ENCODE measurements at regions not wholly inside any gene's neighbourhood (a gene's known extent, or its start where the extent isn't known, plus 50 kb on each side); places are given as distances from the start of the nearest gene placed in this dataset.

DNA sequence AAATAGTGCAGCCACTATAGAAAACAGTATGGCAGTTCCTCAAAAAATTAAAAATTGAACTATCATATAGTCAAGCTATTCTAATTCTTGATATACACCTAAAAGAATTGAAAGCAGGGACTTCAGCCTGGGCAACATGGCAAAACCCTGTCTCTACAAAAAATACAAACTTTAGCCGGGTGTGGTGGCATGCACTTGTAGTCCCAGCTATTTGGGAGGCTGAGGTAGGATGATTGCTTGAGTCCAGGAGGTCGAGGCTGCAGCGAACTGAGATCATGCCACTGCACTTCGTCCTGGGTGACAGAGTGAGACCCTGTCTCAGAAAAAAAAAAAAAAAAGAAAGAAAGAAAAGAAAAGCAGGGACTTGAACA, 64.0 kb upstream of the FOXN2 start:
- TF ChIP-seq HDGF (IDR thresholded peaks at IDR 0.05; ENCODE audit: borderline replicate concordance) (no peak), LEF1 (IDR thresholded peaks at IDR 0.05; ENCODE audit: borderline replicate concordance) (no peak), SUZ12 (IDR thresholded peaks at IDR 0.05) (no peak), FOXM1 (IDR thresholded peaks at IDR 0.05; ENCODE audit: borderline replicate concordance) (no peak), TARDBP (IDR thresholded peaks at IDR 0.05) (no peak)
- TF ChIP-seq, protein P1, sequence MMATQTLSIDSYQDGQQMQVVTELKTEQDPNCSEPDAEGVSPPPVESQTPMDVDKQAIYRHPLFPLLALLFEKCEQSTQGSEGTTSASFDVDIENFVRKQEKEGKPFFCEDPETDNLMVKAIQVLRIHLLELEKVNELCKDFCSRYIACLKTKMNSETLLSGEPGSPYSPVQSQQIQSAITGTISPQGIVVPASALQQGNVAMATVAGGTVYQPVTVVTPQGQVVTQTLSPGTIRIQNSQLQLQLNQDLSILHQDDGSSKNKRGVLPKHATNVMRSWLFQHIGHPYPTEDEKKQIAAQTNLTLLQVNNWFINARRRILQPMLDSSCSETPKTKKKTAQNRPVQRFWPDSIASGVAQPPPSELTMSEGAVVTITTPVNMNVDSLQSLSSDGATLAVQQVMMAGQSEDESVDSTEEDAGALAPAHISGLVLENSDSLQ (IDR thresholded peaks at IDR 0.05), result no peak
- CTCF ChIA-PET, result no interaction called here
- POLR2A ChIA-PET, result no interaction called here
- DNase-seq (ENCODE audit: extremely low spot score), result no peak

DNA sequence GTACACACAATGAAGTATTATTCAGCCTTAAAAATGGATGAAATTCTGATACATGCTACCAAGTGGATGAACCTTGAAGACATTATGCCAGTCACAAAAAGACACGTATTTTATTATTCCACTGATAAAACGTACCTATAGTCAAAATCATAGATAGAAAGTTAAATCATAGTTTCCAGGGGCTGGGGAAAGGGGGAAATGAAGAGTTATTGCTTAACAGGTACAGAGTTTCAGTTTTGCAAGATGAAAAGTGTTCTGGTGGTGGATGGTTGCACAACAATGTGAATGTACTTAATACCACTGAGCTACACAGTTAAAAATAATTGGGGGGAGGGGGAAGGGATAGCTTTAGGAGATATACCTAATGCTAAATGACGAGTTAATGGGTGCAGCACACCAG, 63.5 kb upstream of the FOXN2 start:
- POLR2A ChIA-PET, result no interaction called here
- no peak for DNase-seq (ENCODE audit: extremely low spot score)
- no peak for TF ChIP-seq FOXA1 (IDR thresholded peaks at IDR 0.05)
- no peak for TF ChIP-seq ELF4 (IDR thresholded peaks at IDR 0.05)
- TF ChIP-seq LEF1 (IDR thresholded peaks at IDR 0.05; ENCODE audit: borderline replicate concordance), result no peak
- no peak for TF ChIP-seq ZNF384 (IDR thresholded peaks at IDR 0.05)
- TF ChIP-seq BHLHE40 (IDR thresholded peaks at IDR 0.05; ENCODE audit: borderline replicate concordance), result no peak
- TF ChIP-seq ARNT (IDR thresholded peaks at IDR 0.05), result no peak
- no peak for TF ChIP-seq L3MBTL2 (conservative IDR thresholded peaks at IDR 0.05)
- TF ChIP-seq CTBP1 (IDR thresholded peaks at IDR 0.05; ENCODE audit: borderline replicate concordance), result no peak
- TF ChIP-seq, protein P1 (IDR thresholded peaks at IDR 0.05), result no peak
- no peak for TF ChIP-seq FOXK2 (IDR thresholded peaks at IDR 0.05)
- no peak for TF ChIP-seq NFRKB (IDR thresholded peaks at IDR 0.05)
- no peak for TF ChIP-seq SP1 (IDR thresholded peaks at IDR 0.05)
- TF ChIP-seq TARDBP (IDR thresholded peaks at IDR 0.05), result no peak
- CTCF ChIA-PET, result no interaction called here

DNA sequence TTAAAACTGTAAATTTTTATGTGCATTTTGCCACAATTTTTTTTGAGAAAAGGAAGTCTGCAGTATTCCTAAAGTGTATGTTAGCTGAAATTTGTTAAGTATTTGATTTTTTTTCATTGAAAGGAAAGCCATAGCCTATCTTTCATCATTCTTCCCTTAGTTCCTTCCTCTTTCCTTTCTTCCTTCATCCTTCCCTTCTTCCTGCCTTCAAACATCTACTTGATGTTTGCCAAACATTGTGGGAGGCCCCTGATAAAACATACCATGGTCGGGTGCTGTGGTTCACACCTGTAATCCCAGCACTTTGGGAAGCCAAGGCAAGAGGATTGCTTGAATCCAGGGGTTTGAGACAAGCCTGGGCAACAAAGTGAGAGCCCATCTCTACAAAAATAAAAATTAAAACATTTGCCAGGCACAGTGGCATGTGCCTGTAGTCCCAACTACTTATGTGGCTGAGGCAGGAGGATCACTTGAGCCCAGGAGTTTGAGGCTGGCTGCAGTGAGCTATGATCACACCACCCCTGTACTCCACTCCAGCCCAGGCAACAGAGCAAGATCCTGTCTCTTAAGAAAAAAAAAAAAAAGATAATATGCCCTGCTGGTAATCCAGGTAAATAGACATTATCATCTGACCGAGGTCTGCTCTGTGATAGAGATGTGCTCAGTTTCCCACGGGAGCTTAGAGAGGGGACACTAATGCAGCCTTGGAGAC, 62.9 kb upstream of the FOXN2 start:
- no peak for TF ChIP-seq FOXA1 (IDR thresholded peaks at IDR 0.05)
- TF ChIP-seq SP1 (IDR thresholded peaks at IDR 0.05), result no peak
- TF ChIP-seq NFRKB (IDR thresholded peaks at IDR 0.05), result no peak
- TF ChIP-seq ARNT (IDR thresholded peaks at IDR 0.05), result no peak
- no peak for TF ChIP-seq ZNF384 (IDR thresholded peaks at IDR 0.05)
- no peak for TF ChIP-seq BHLHE40 (IDR thresholded peaks at IDR 0.05; ENCODE audit: borderline replicate concordance)
- TF ChIP-seq, protein P1 (IDR thresholded peaks at IDR 0.05), result no peak
- no peak for TF ChIP-seq ELF4 (IDR thresholded peaks at IDR 0.05)
- TF ChIP-seq FOXK2 (IDR thresholded peaks at IDR 0.05), result no peak
- TF ChIP-seq TARDBP (IDR thresholded peaks at IDR 0.05), result no peak
- TF ChIP-seq FOXM1 (IDR thresholded peaks at IDR 0.05; ENCODE audit: borderline replicate concordance), result no peak
- no peak for TF ChIP-seq L3MBTL2 (conservative IDR thresholded peaks at IDR 0.05)
- no peak for TF ChIP-seq CTBP1 (IDR thresholded peaks at IDR 0.05; ENCODE audit: borderline replicate concordance)
- no peak for TF ChIP-seq LEF1 (IDR thresholded peaks at IDR 0.05; ENCODE audit: borderline replicate concordance)
- no peak for TF ChIP-seq SUZ12 (IDR thresholded peaks at IDR 0.05)
- TF ChIP-seq HDGF (IDR thresholded peaks at IDR 0.05; ENCODE audit: borderline replicate concordance), result no peak
- ChIA-PET CTCF (no interaction called here), POLR2A (no interaction called here)
- no peak for DNase-seq (ENCODE audit: extremely low spot score)

DNA sequence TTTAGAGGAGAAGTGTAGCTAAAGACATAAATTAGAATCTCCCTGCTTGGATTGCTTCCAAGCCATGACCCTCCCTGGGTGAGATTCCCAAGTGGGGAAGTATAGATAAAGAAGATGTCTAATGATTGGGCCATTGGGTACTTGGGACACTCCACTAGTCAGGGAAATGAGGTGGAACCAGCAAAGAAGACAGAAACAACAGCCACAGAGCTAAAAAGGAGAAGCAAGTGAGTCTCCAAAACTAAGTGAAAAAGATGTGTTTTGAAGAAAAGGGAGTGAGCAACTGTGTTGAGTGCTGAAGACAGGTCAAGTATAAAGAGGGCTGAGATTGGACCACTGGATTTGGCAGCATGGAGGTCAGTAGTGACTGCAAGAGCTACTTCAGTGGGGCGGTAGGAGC, 61.2 kb upstream of the FOXN2 start:
- no peak for DNase-seq (ENCODE audit: extremely low spot score)
- POLR2A ChIA-PET, result no interaction called here

DNA sequence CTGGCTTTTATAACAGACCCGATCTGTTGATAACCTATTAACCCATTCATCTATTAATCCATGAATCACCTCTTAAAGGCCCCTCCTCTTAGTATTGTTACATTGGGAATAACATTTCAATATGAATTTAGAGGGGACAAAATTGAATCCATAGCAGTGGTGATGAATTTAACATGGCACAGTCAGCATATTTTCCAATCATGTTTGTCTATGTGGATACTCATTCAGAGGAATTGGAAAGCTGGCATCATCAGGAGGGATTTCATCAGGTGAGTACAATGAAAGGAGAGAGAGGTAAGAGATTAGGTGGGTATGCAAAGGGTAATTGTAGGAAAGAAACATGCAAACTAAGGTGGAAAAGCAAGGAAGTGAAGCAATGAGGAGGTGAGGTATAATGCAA, 59.6 kb upstream of the FOXN2 start:
- no peak for DNase-seq (ENCODE audit: extremely low spot score)
- TF ChIP-seq ZNF384 (IDR thresholded peaks at IDR 0.05) (no peak), ELF4 (IDR thresholded peaks at IDR 0.05) (no peak), HDGF (IDR thresholded peaks at IDR 0.05; ENCODE audit: borderline replicate concordance) (no peak), LEF1 (IDR thresholded peaks at IDR 0.05; ENCODE audit: borderline replicate concordance) (no peak), FOXM1 (IDR thresholded peaks at IDR 0.05; ENCODE audit: borderline replicate concordance) (no peak)
- CTCF ChIA-PET, result no interaction called here
- POLR2A ChIA-PET, result no interaction called here

More for the DNA sequence above, 61.2 kb upstream of the FOXN2 start:
- CTCF ChIA-PET, result no interaction called here
- no peak for TF ChIP-seq FOXM1 (IDR thresholded peaks at IDR 0.05; ENCODE audit: borderline replicate concordance)
- no peak for TF ChIP-seq HDGF (IDR thresholded peaks at IDR 0.05; ENCODE audit: borderline replicate concordance)
- TF ChIP-seq BHLHE40 (IDR thresholded peaks at IDR 0.05; ENCODE audit: borderline replicate concordance), result no peak
- TF ChIP-seq FOXK2 (IDR thresholded peaks at IDR 0.05), result no peak
- TF ChIP-seq, protein P1 (IDR thresholded peaks at IDR 0.05), result no peak
- TF ChIP-seq CTBP1 (IDR thresholded peaks at IDR 0.05; ENCODE audit: borderline replicate concordance), result no peak
- no peak for TF ChIP-seq ZNF384 (IDR thresholded peaks at IDR 0.05)
- no peak for TF ChIP-seq TARDBP (IDR thresholded peaks at IDR 0.05)
- no peak for TF ChIP-seq NFRKB (IDR thresholded peaks at IDR 0.05)
- TF ChIP-seq SP1 (IDR thresholded peaks at IDR 0.05), result no peak

DNA sequence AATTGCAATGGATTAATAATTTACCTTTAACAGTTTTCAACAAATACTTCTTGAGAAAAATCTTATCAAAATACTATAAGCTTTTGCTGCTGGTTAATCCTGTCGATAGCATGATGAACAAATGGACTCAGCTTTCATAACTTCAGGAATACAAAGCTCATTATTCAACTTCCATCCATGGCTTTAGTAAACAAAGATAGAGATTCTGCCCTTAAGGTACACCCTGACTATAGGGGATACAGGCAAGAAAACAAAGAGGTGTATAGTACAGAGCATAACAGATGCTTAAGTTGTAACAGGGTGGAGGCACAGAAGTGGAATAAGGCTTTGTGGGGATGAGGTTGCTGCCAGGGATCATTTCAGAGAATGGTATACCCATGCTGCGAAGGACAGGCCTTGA, 57.0 kb upstream of the FOXN2 start:
- TF ChIP-seq HDGF (IDR thresholded peaks at IDR 0.05; ENCODE audit: borderline replicate concordance) (no peak), TARDBP (IDR thresholded peaks at IDR 0.05) (no peak), FOXA1 (IDR thresholded peaks at IDR 0.05) (no peak), LEF1 (IDR thresholded peaks at IDR 0.05; ENCODE audit: borderline replicate concordance) (no peak), SUZ12 (IDR thresholded peaks at IDR 0.05) (no peak), ZNF384 (IDR thresholded peaks at IDR 0.05) (no peak), FOXM1 (IDR thresholded peaks at IDR 0.05; ENCODE audit: borderline replicate concordance) (no peak), ELF4 (IDR thresholded peaks at IDR 0.05) (no peak)
- TF ChIP-seq, protein P1 (IDR thresholded peaks at IDR 0.05), result no peak
- ChIA-PET POLR2A (no interaction called here), CTCF (no interaction called here)
- no peak for DNase-seq (ENCODE audit: extremely low spot score)

Measured in HEK293T (cell line).